ENCODE measurements at regions not wholly inside any gene's neighbourhood (a gene's known extent, or its start where the extent isn't known, plus 50 kb on each side); places are given as distances from the start of the nearest gene placed in this dataset.
"Not testable (repeated sequence)": the region's sequence is repeated elsewhere in the genome, so short reads cannot be mapped to it uniquely, and the experiment has no call there.

GRCh38 chr5:10069637-10070313 is 179.9 kb downstream of the ATPSCKMT start:
- DNase-seq = no peak

DNA sequence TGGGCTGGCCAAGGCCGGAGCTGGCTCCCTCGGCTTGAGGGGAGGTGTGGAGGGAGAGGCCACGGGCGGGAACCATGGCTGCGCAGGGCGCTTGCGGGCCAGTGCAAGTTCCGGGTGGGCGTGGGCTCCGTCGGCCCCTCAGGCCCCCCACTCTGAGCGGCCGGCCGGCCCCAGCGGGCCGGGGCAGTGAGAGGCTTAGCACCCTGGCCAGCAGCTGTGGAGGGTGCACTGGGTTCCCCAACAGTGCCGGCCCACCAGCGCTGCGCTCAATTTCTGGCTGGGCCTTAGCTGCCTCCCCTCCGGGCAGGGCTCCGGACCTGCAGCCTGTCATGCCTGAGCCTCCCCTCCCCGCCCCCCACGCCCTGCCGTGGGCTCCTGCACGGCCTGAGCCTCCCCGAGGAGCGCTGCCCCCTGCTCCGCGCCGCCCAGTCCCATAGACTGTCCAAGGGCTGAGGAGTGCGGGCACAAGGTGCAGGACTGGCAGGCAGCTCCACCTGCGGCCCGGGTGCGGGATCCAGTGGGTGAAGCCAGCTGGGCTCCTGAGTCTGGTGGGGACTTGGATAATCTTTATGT is 184.2 kb downstream of the ATPSCKMT start:
- no peak for DNase-seq

- no peak for DNase-seq
Measured at GRCh38 chr5:10064546-10065195, 185.0 kb downstream of the ATPSCKMT start.

DNA sequence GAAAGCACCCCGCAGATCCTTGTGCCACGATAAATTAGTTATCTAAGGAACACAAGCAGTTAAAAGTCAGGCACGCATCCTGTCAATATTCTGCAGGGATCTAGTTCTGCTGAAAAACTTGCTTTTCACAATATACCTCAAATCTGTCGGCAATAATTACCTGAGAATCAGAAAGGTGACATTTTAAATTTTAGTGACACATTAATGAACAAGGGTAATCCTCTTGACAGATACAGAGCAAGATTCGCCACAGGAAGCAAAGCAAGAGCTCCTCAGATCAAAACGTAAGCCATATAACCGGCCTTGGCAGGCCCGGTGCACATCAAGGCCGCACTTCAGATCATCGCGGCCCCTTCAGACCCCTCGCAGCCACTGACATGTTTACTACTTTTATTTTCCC is 185.7 kb downstream of the ATPSCKMT start:
- DNase-seq = no peak

DNA sequence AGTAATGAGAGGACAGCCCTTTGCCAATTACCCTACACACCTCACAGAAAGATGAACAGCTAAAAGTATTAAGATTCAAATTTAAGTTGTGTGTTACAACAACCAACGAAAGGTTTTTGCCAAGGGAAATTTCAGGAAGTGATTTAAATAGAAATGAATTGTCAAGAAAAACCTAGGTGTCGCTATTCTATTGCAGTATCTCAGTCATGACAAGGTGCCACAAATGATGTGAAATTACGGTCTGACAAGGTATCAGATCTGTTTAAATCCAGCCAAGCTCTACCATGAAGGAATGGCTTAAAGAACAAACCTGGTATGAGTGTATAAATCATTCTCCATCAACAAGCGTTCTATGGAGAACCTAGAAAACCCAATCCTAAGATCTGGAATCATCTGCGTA is 189.7 kb downstream of the ATPSCKMT start:
- no peak for DNase-seq

DNA sequence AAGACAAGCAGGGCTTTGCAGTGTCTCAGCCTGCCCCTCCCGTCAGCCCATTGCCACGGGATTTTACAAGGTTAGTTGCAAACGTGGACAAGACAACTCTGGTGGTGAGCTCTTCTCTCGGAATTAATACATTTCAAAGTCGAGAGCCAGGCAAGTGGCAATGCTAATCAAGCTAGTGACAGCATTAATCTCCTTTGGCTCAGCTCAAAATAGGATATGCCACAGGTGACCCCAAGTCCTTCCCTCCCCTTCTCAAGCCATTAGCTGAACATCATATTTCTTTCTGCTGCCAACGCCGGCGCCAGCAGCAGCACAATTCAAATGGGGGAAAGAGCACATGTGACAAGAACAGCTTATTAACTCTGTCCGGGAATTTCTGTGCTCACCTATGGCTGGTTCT is 190.1 kb downstream of the ATPSCKMT start:
- DNase-seq = no peak

GRCh38 chr5:10057356-10057755 is 192.3 kb downstream of the ATPSCKMT start:
- DNase-seq = no peak

- no peak for DNase-seq
Measured at GRCh38 chr5:10056228-10056760, 193.4 kb downstream of the ATPSCKMT start.

DNA sequence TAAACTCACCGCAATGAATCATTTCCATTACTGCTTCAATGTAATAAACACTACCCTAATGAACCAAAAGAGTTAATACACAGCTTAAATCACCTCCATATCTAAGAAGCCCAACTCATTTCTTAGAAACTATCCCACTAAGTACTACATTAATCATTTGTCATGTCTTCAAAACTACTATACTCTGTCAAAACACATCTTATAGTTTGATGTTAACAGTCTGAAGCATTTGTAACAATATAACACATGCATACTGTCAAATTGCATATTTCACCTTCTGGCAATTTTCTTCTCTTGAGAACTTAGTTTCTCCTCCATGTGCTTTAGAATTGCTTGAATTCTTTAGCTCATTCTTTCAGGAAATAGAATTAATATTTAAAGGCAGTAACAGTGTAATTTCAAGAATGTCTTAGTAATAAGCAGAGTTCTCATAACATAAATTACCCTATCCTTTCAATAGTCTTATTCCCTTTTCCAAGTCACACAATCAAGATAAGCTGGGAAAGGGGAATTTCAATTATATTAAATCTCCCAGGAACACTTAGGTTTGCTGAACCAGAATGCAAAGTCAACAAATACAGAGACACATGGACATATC is 199.7 kb downstream of the ATPSCKMT start:
- no peak for DNase-seq

GRCh38 chr5:10046676-10047075 is 203.0 kb downstream of the ATPSCKMT start:
- no peak for DNase-seq

DNA sequence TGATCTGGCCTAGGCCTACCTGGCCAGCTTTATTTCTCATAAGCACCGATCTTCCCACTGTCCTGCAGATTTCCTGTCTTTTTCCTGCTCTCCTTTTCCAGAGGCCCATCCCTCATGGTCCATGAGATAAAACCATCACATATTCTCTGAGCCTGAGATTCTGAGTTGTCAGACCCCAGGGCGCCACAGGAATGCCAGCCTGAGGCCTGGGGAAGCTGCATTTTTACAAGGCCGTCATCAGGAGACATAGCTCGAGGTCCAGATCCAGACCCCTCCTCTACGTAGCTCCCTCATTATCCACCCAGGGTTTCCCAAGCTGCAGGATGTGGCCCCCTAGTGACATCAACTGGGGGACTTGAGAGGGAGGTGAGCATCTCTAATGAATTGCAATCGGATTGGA is 204.3 kb downstream of the ATPSCKMT start:
- no peak for DNase-seq

- DNase-seq = no peak
Measured at GRCh38 chr5:10036136-10036815, 213.4 kb downstream of the ATPSCKMT start.

DNA sequence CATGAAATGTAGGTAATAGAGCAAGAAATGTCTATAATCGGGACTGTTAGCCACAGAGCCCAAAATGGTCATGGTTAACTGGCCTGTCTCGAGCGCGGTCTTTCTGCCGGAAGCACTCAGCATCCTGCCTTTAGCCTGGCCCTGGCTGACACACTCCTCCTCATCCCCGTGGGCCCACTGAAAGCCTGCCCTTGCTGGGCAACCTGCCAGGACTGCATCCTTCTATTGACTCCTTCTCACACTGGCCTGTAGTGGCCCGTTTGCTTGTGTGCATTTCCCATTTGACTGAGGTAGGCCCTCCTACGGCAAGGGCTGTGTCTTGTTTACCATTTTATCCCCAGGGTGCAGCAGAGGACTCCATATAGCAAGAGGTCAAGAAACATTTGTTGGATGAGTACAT is 215.7 kb downstream of the ATPSCKMT start:
- no peak for DNase-seq

- DNase-seq = no peak
Measured at GRCh38 chr5:10031817-10032216, 217.9 kb downstream of the ATPSCKMT start.

- DNase-seq = no peak
Measured at GRCh38 chr5:10030219-10030831, 219.4 kb downstream of the ATPSCKMT start.

GRCh38 chr5:10023494-10023893 is 226.2 kb downstream of the ATPSCKMT start:
- DNase-seq = no peak

GRCh38 chr5:10021248-10021647 is 228.4 kb downstream of the ATPSCKMT start:
- DNase-seq = no peak

DNA sequence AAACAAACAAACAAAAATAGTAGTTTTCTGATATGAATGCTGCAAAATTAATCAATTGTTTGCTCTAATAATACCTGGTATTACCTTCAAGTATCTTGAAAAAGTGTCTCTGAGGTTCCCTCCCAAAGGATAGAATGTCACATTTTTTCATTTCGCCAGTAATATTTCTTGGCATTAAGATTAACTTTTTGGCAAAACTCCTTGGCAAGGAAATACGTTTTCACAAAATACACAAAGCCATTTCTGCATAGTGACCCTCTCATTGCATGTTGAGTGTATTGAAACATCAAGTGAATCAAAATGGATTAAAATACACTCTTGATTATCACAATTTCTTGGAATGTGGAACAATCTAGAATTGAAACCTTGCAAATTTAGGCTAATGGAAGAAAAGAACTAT is 230.5 kb downstream of the ATPSCKMT start:
- DNase-seq = no peak

DNA sequence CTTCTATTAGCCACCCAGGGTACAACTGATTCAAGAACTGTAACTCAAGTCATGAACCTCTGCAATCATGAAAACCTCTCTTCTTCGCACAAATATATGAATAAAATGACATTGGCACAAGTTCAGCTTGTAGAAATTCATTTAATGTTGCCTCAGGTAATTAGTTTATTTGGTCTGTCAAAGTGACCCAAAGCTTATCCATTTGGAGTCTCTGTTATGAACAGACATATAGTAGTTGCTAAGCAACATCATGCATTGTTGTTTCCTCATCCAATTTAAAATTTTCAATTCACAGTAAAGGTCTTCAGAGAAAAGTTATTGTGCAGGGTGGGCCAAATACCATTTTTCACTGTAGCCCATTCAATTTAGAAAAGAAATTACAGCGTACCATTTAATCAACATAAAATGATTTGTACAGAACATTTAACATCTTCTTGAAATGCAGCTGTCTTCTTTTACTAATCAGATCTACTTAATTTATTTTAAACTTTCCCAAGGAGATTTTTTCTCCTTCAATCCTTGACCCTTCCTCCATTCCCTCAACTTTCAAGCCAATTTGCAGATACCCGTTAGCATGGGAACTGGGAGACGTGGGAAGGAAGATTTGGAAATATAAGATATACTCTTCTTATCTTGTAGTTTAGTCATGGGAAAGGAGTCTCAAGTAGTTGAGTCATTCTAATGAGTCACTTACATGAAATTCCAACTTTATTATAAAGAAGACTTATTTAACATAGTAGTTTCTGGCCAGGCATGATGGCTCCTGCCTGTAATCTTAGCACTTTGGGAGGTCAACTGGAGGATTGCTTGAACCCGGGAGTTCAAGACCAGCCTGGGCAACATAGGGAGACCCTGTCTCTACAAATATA is 231.3 kb downstream of the ATPSCKMT start:
- no peak for DNase-seq

DNA sequence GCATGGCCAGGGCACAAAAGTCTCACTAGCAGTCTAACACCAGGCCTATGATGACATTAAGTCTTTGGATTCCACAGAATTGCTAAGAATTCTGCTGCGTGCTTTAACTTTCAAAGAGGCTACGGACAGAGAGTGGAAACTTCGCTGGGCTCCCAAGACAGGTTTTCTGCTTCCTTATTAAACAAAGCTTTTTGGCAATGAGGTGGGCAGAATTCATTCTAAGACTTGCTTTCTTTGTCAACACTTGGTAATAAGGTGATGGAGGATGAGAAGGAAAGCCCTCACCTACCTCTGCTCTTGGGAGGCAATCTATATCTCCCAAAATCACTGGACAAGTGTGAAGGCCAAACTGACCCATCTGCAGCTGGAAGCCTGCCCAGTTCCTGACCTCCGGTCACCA is 231.9 kb downstream of the ATPSCKMT start:
- DNase-seq = no peak

- not testable (repeated sequence) for DNase-seq
Measured at GRCh38 chr5:10016559-10016958, 233.1 kb downstream of the ATPSCKMT start.

DNA sequence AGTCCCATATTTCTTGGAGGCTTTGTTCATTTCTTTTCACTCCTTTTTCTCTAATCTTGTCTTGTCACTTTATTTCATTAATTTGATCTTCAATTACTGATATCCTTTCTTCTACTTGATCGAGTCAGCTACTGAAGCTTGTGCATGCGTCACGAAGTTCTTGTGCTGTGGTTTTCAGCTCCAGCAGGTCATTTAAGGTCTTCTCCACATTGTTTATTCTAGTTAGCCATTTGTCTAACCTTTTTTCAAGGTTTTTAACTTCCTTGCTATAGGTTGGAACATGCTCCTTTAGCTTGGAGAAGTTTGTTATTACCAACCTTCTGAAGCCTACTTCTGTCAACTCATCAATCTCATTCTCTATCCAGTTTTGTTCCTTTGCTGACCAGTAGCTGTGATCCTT is 234.0 kb downstream of the ATPSCKMT start:
- not testable (repeated sequence) for DNase-seq

All from dermis blood vessel endothelial cell (primary cell).